Breast epithelium (tissue), 3 donors: ENCODE measurements at regions not wholly inside any gene's neighbourhood (a gene's known extent, or its start where the extent isn't known, plus 50 kb on each side); places are given as distances from the start of the nearest gene placed in this dataset.

Source experiments
- CTCF ChIP-seq, 3 donors: fragments of 450-650 bp; IDR thresholded peaks; one replicate each; pipeline ENCODE4 v1.5.1; 2016 to 2017; ENCODE audit warnings: antibody characterized with exemption in 3 of 3, mild to moderate bottlenecking in 3 of 3, moderate library complexity in 3 of 3
- POLR2A ChIP-seq: fragments of 450-650 bp; IDR thresholded peaks from one replicate; pipeline ENCODE4 v1.6.1; 2016; ENCODE audit warnings: antibody characterized with exemption, mild to moderate bottlenecking, moderate library complexity

- TF ChIP-seq CTCF (IDR thresholded peaks at IDR 0.05) (no peak), POLR2A (no peak)
These were observed 776.3 kb downstream of the TMEM121 start for GRCh38 chr14:106302661-106303060.
